Liver (tissue), 8 donors: ENCODE measurements at regions not wholly inside any gene's neighbourhood (a gene's known extent, or its start where the extent isn't known, plus 50 kb on each side); places are given as distances from the start of the nearest gene placed in this dataset.

Experiments used
- DNase-seq: peaks from one replicate; pipeline ENCODE4 v3.0.0-alpha.2; 2017; ENCODE audit warnings: low spot score
- H3K27ac ChIP-seq, 2 donors: one replicate each; pipeline ENCODE4 v1.7.0; 2013; ENCODE audit warnings: inconsistent platforms in 2 of 2, low read length in 2 of 2, control low read depth in 1 of 2, low read depth in 1 of 2, mild to moderate bottlenecking in 1 of 2
- H3K27me3 ChIP-seq, 4 donors: one replicate each; pipeline versions ENCODE4 v1.6.1 to v1.7.0; 2013; ENCODE audit warnings: low read length in 3 of 4, inconsistent platforms in 1 of 4, mild to moderate bottlenecking in 1 of 4, moderate library complexity in 1 of 4; ENCODE audit not compliant: control insufficient read depth in 4 of 4, insufficient read depth in 4 of 4
- H3K36me3 ChIP-seq, 4 donors: one replicate each; pipeline versions ENCODE4 v1.6.1 to v1.7.0; 2013; ENCODE audit warnings: low read length in 3 of 4, mild to moderate bottlenecking in 3 of 4, low read depth in 1 of 4, moderate library complexity in 1 of 4; ENCODE audit not compliant: control insufficient read depth in 4 of 4, insufficient read depth in 3 of 4
- H3K4me1 ChIP-seq, 4 donors: one replicate each; pipeline versions ENCODE4 v1.6.1 to v1.7.0; 2013; ENCODE audit warnings: low read length in 3 of 4, mild to moderate bottlenecking in 3 of 4, moderate library complexity in 1 of 4; ENCODE audit not compliant: control insufficient read depth in 4 of 4, insufficient read depth in 4 of 4
- H3K4me3 ChIP-seq, 3 donors: one replicate each; pipeline versions ENCODE4 v1.6.1 to v1.7.0; 2013; ENCODE audit warnings: low read length in 3 of 3, control low read depth in 1 of 3, low read depth in 1 of 3, mild to moderate bottlenecking in 1 of 3
- H3K9ac ChIP-seq, 2 donors: one replicate each; pipeline ENCODE4 v1.7.0; 2013; ENCODE audit warnings: low read length in 2 of 2, mild to moderate bottlenecking in 2 of 2, moderate library complexity in 2 of 2, control low read depth in 1 of 2, low read depth in 1 of 2
- H3K9me3 ChIP-seq, 4 donors: one replicate each; pipeline versions ENCODE4 v1.6.1 to v1.7.0; 2013; ENCODE audit warnings: low read length in 3 of 4; ENCODE audit not compliant: control insufficient read depth in 4 of 4
- CTCF ChIP-seq: fragments of 150-350 bp; IDR thresholded peaks from 2 replicates; pipeline ENCODE4 v1.5.1; 2017; ENCODE audit warnings: improper control_type of control experiment, low read depth, low read length; ENCODE audit not compliant: missing input control
- EGR1 ChIP-seq, 2 donors: IDR thresholded peaks; 2 replicates each; pipeline ENCODE4 v1.6.1; 2016 to 2018; ENCODE audit warnings: antibody characterized with exemption in 2 of 2, low read depth in 2 of 2
- FOXA1 ChIP-seq: IDR thresholded peaks from 2 replicates; pipeline ENCODE4 v1.6.1; 2016; ENCODE audit warnings: antibody characterized with exemption
- FOXA2 ChIP-seq: IDR thresholded peaks from 2 replicates; pipeline ENCODE4 v1.6.1; 2016; ENCODE audit warnings: antibody characterized with exemption
- GABPA ChIP-seq, 2 donors: IDR thresholded peaks in 1 of 2; conservative IDR thresholded peaks in 1 of 2; 2 replicates each; pipeline ENCODE4 v1.6.1; 2016; ENCODE audit warnings: antibody characterized with exemption in 2 of 2, mild to moderate bottlenecking in 1 of 2, moderate library complexity in 1 of 2
- HNF4A ChIP-seq, 2 donors: conservative IDR thresholded peaks; 2 replicates each; pipeline ENCODE4 v1.6.1; 2016; ENCODE audit warnings: antibody characterized with exemption in 2 of 2, mild to moderate bottlenecking in 2 of 2
- JUND ChIP-seq, 2 donors: IDR thresholded peaks; 2 replicates each; pipeline ENCODE4 v1.6.1; 2016; ENCODE audit warnings: antibody characterized with exemption in 2 of 2
- MAX ChIP-seq: IDR thresholded peaks from 2 replicates; pipeline ENCODE4 v1.6.1; 2016; ENCODE audit warnings: antibody characterized with exemption
- NR2F2 ChIP-seq: IDR thresholded peaks from 2 replicates; pipeline ENCODE4 v1.6.1; 2016; ENCODE audit warnings: antibody characterized with exemption
- RAD21 ChIP-seq, 2 donors: IDR thresholded peaks; 2 replicates each; pipeline ENCODE4 v1.6.1; 2016; ENCODE audit warnings: antibody characterized with exemption in 2 of 2, mild to moderate bottlenecking in 2 of 2
- REST ChIP-seq: IDR thresholded peaks from 2 replicates; pipeline ENCODE4 v1.6.1; 2016; ENCODE audit warnings: antibody characterized with exemption, mild to moderate bottlenecking
- RXRA ChIP-seq, 2 donors: IDR thresholded peaks; 2 replicates each; pipeline ENCODE4 v1.6.1; 2017 to 2018; ENCODE audit warnings: antibody characterized with exemption in 2 of 2, mild to moderate bottlenecking in 1 of 2
- ZBTB33 ChIP-seq: IDR thresholded peaks from 2 replicates; pipeline ENCODE4 v1.6.1; 2016; ENCODE audit warnings: antibody characterized with exemption
- WGBS: extraction: QIAGEN DNeasy Blood & Tissue Kit; methylation state at CpG from one replicate; pipeline ENCODE4 v1.1.7; 2013; 5-methylcytosine and 5-hydroxymethylcytosine counted together
- TF ChIP-seq, protein P1 (sequence below): IDR thresholded peaks from 2 replicates; pipeline ENCODE4 v1.6.1; 2016; ENCODE audit warnings: antibody characterized with exemption
- donor health status: healthy.
- donor health status: healthy.
- donor health status: healthy.
- donor health status: healthy.
- donor health status: healthy.

- Histone ChIP-seq H3K4me3 (no peak overlapping the region), H3K27ac (no peak overlapping the region), H3K4me1 (no peaks in the 10 kb centered on the region), H3K9ac (no peak overlapping the region), H3K9me3 (no peaks in the 10 kb centered on the region), H3K27me3 (no peaks in the 10 kb centered on the region), H3K36me3 (no peaks in the 10 kb centered on the region)
- DNase-seq: no peak
- TF ChIP-seq CTCF: no peak
- no peak for TF ChIP-seq FOXA2
- TF ChIP-seq JUND (IDR thresholded peaks at IDR 0.05): no peak
- no peak for TF ChIP-seq REST
- TF ChIP-seq RAD21 (IDR thresholded peaks at IDR 0.05): no peak
- TF ChIP-seq NR2F2: no peak
These were observed 279.2 kb upstream of the NOCT start for GRCh38 chr4:138736362-138736761.

- Histone ChIP-seq H3K4me1 (no peaks in the 10 kb centered on the region), H3K27ac (no peak overlapping the region), H3K27me3 (no peaks in the 10 kb centered on the region), H3K36me3 (no peaks in the 10 kb centered on the region), H3K9me3 (no peaks in the 10 kb centered on the region), H3K4me3 (no peak overlapping the region), H3K9ac (no peak overlapping the region)
- 22% methylated on average over 1 of the region's 1 CpG for WGBS
- no peak for TF ChIP-seq ZBTB33
- TF ChIP-seq RXRA (IDR thresholded peaks at IDR 0.05): no peak
- no peak for TF ChIP-seq MAX
- TF ChIP-seq, protein P1, sequence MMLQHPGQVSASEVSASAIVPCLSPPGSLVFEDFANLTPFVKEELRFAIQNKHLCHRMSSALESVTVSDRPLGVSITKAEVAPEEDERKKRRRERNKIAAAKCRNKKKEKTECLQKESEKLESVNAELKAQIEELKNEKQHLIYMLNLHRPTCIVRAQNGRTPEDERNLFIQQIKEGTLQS: peak; percentile 22
- TF ChIP-seq FOXA1: no peak
- TF ChIP-seq GABPA (IDR thresholded peaks at IDR 0.05 in 1 of 2, conservative IDR thresholded peaks at IDR 0.05 in 1 of 2): no peak
- no peak for TF ChIP-seq REST
- no peak for TF ChIP-seq HNF4A (conservative IDR thresholded peaks at IDR 0.05)
- no peak for TF ChIP-seq EGR1 (IDR thresholded peaks at IDR 0.05; ENCODE audit: low read depth in 2 of 2)
- DNase-seq: no peak
These were observed 280.8 kb upstream of the NOCT start for GRCh38 chr4:138734746-138735145.
